GM21423 (cell line): ENCODE measurements at regions not wholly inside any gene's neighbourhood (a gene's known extent, or its start where the extent isn't known, plus 50 kb on each side); places are given as distances from the start of the nearest gene placed in this dataset.

Source experiments
- ATAC-seq: cut with Tn5 transposase; IDR thresholded peaks from one replicate; pipeline ENCODE4 v1.9.1; 2021; ENCODE audit warnings: mild to moderate bottlenecking, moderate library complexity; ENCODE audit not compliant: unreplicated experiment

GRCh38 chr9:4386819-4387218 is 87.0 kb upstream of the GLIS3 start:
- peak; percentile 48 for ATAC-seq

DNA sequence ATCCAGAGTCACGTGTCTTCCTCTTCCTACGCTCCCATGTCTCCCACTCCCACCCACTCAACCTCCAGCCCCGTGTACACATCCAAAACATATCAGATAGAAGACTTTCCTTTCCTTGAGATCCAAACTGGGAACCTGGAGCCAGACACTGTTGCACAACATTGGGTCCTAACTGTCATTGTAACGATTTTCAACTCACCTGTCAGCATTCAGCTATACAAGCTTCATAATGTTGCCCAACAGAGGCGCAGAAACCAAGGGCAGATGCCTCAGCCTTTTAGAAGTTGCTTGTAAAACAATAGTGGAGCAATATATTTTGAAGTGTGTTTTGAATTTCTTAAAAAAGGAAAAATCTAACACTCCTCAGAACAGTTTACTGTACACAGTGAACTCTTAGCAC is 84.9 kb upstream of the GLIS3 start:
- no peak for ATAC-seq

DNA sequence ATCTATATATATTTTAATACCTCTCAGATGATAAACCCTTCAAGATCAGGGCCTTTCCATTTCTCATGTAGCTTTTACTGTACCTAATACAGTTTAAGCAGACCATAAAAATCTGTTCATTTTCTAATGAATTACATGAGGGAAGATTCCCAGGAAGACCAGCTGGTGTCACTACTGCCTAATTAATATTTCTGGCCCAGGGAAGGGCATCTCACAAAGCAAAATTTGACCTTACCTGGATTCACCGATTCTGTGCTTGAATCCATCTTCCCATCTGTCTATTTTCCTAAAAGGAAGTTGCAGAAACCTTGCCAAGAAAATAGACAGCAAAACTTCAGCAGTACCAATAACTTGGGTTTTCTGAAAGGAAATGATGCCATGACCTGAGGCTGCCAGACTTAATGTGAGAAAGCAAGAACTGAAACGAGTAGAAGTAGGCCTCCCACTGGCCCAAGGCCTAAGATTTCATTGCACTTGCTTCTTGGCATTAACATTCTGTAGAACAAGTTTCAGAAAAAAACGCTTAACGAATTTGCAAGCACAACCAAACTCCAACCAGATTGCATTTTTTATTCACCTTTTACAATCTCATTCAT is 83.0 kb upstream of the GLIS3 start:
- ATAC-seq = no peak

- ATAC-seq = no peak
Observed at GRCh38 chr9:4381744-4382143, 81.9 kb upstream of the GLIS3 start.

- ATAC-seq = no peak
Observed at GRCh38 chr9:4380406-4380805, 80.5 kb upstream of the GLIS3 start.

DNA sequence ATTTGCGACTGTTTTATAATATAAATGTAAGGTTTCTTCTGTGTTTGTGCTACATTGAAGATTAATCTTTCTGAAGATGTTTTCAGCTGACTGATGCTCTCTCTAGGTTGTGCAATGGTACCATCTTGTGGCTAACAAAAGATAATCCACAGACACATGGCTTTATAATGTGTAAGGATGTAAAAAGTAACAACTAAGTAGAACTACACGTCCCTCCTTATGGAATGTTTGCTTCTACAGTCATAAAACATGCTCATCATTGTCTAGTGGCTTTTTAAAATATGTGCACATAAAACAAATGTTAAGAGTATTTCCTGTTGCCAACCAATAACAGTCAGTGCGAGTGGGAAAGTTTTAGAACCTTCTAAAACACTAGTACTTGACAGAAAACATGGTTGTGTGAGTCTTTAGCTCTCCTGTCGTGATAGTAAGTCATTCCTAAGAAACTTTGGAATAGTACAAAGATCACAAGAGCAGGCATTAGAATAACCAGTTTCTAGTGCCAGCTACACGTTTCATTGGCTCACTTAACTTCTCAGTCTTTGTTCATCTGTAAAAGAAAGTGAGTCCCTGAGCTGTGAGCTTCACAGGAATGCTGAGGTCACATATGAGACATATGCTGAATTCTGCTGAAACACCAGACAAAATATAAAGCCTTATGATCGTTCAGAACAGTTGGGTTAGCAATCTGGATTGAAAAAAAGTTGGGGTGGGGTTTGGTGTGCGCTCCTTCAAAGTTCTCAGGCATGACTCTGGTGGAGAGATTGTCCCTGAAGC is 75.7 kb upstream of the GLIS3 start:
- no peak for ATAC-seq

- no peak for ATAC-seq
Observed at GRCh38 chr9:4371108-4371507, 71.2 kb upstream of the GLIS3 start.

DNA sequence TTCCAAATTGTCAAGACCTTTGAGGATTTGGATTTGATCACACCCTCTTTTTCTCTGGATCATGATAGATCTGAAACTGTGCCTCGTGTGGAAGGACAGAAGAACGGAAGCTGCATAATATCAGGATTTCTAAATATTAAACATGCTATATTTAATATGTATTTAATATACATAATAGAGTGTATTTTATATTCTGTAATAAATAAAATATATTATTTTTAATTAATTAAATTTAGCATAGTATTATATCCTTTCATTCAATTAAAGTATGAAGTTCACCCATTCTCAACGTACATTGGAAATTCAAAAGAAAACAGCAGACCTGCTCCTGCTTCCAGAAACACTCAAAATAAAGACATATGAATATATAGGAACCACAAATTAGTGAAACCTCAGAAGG is 70.6 kb upstream of the GLIS3 start:
- ATAC-seq = no peak

GRCh38 chr9:4366591-4367330 is 66.9 kb upstream of the GLIS3 start:
- no peak for ATAC-seq

- no peak for ATAC-seq
Observed at GRCh38 chr9:4365055-4365454, 65.2 kb upstream of the GLIS3 start.

DNA sequence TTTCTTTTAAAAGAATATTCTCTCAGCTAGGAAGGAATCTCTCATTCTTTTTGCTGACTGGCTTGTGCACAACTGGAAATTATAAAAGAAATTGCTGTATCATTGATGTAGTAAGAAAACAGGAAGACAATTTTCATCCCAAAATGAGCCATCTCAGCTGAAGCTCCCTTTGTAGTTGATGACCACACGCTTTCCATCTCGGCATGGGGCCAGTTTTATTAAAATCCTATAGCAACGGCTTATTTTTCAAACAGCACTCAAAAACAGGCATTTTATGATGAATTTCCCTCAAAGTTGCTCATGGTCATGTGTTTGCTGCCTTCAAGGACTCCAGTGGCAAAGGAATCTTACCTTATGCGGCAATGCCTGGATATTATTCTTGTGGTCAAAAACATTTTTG is 62.4 kb upstream of the GLIS3 start:
- no peak for ATAC-seq

- ATAC-seq = no peak
Observed at GRCh38 chr9:4359016-4359415, 59.1 kb upstream of the GLIS3 start.

- no peak for ATAC-seq
Observed at GRCh38 chr9:4357929-4358328, 58.1 kb upstream of the GLIS3 start.

- ATAC-seq = no peak
Observed at GRCh38 chr9:4356306-4356705, 56.4 kb upstream of the GLIS3 start.

DNA sequence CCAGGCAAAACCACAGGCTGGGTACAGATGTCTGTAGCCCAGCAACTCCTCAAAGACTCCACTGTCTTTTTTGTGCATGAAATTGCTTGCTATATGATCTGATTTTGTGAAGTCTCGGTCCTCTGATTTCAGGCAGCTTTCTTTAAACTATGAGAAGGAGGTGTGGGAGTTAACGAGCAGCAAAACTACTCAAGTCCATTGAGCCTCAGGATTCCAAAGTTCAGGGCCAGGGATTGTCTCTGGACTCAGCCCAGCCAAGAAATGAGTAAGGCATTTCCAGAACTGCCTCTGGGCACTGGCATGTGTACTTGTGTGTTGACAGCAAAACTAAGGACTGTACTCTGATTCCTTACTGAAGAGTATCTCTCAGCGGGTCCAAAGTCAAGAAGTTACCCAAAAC is 53.4 kb upstream of the GLIS3 start:
- no peak for ATAC-seq

DNA sequence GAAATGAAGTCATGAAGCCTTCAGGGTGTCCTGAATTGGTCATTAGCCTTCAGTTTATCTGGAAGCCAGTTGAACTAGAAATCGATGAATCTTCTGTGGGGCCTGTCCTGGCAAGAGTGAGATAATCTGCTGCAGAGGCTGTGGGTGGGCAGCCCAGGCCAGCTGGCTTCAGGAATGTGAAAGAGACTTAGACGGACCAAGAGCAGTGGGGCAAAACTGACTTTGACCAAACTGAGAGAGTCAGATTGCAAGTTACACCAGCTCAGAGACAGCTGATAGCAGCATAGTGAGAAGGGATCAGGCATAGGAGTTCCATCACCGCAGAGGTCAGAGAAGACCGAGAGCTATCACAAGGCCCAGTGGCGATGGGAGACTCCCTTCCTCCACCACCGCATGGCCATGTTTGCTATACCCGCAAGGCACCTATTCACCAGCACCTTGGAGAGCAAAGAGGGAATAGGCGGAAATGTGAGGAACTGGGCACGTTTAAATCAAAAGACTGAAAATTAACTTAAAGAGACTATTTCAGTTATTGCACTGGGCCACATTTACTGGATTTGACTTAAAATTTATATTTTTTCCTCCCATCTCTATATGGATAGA is 50.0 kb upstream of the GLIS3 start:
- no peak for ATAC-seq
